ENCODE measurements at regions not wholly inside any gene's neighbourhood (a gene's known extent, or its start where the extent isn't known, plus 50 kb on each side); places are given as distances from the start of the nearest gene placed in this dataset.

GRCh38 chrX:150257353-150258175 lies 105.6 kb upstream of the MAMLD1 start:
- no peak for DNase-seq (ENCODE audit: low spot score)
- Histone ChIP-seq H3K36me3 (ENCODE audit: insufficient read depth, low read length, poor library complexity, severe bottlenecking) (no peaks in the 10 kb centered on the region), H3K9me3 (ENCODE audit: low read depth, low read length, poor library complexity, severe bottlenecking) (no peaks in the 10 kb centered on the region), H3K4me1 (ENCODE audit: insufficient read depth, low read length, poor library complexity, severe bottlenecking) (no peaks in the 10 kb centered on the region), H3K4me3 (ENCODE audit: low read depth, low read length, poor library complexity, severe bottlenecking) (no peak overlapping the region), H3K27me3 (replicated peaks; ENCODE audit: insufficient read depth, low read depth, low read length, poor library complexity) (no peaks in the 10 kb centered on the region), H3K27ac (ENCODE audit: low read depth, low read length, poor library complexity, severe bottlenecking) (no peak overlapping the region)
- no peak for TF ChIP-seq EZH2 (IDR thresholded peaks at IDR 0.05; ENCODE audit: borderline replicate concordance, low read depth, low read length, poor library complexity, severe bottlenecking)
- TF ChIP-seq CTCF (conservative IDR thresholded peaks at IDR 0.05; ENCODE audit: low read depth, low read length) = no peak
- CTCF ChIA-PET = no interaction called here
- no TSS peak for BruUV-seq (replicated peaks)
- intact Hi-C loops (cut with micrococcal nuclease; ENCODE audit: unreplicated experiment) = no loop called here
- POLR2A ChIA-PET (ENCODE audit: low non-redundant PET) = no interaction called here

- Histone ChIP-seq H3K9me3 (ENCODE audit: low read depth, low read length, poor library complexity, severe bottlenecking) (no peaks in the 10 kb centered on the region), H3K27me3 (replicated peaks; ENCODE audit: insufficient read depth, low read depth, low read length, poor library complexity) (no peaks in the 10 kb centered on the region), H3K36me3 (ENCODE audit: insufficient read depth, low read length, poor library complexity, severe bottlenecking) (no peaks in the 10 kb centered on the region), H3K27ac (ENCODE audit: low read depth, low read length, poor library complexity, severe bottlenecking) (no peak overlapping the region), H3K4me3 (ENCODE audit: low read depth, low read length, poor library complexity, severe bottlenecking) (no peak overlapping the region), H3K4me1 (ENCODE audit: insufficient read depth, low read length, poor library complexity, severe bottlenecking) (no peaks in the 10 kb centered on the region)
- TF ChIP-seq EZH2 (IDR thresholded peaks at IDR 0.05; ENCODE audit: borderline replicate concordance, low read depth, low read length, poor library complexity, severe bottlenecking) (no peak), CTCF (conservative IDR thresholded peaks at IDR 0.05; ENCODE audit: low read depth, low read length) (no peak)
- intact Hi-C loops (cut with micrococcal nuclease; ENCODE audit: unreplicated experiment) = no loop called here
- no peak for DNase-seq (ENCODE audit: low spot score)
- no TSS peak for BruUV-seq (replicated peaks)
- CTCF ChIA-PET = no interaction called here
- POLR2A ChIA-PET (ENCODE audit: low non-redundant PET) = no interaction called here
Observed at GRCh38 chrX:150258176-150258425, 105.0 kb upstream of the MAMLD1 start.

- BruUV-seq (replicated peaks) = no TSS peak
- ChIA-PET CTCF (no interaction called here), POLR2A (ENCODE audit: low non-redundant PET) (no interaction called here)
- TF ChIP-seq EZH2 (IDR thresholded peaks at IDR 0.05; ENCODE audit: borderline replicate concordance, low read depth, low read length, poor library complexity, severe bottlenecking) (no peak), CTCF (conservative IDR thresholded peaks at IDR 0.05; ENCODE audit: low read depth, low read length) (no peak)
- H3K36me3 ChIP-seq (ENCODE audit: insufficient read depth, low read length, poor library complexity, severe bottlenecking) = no peaks in the 10 kb centered on the region
- no peak overlapping the region for H3K4me3 ChIP-seq (ENCODE audit: low read depth, low read length, poor library complexity, severe bottlenecking)
- no peak for DNase-seq (ENCODE audit: low spot score)
- no peaks in the 10 kb centered on the region for H3K27me3 ChIP-seq (replicated peaks; ENCODE audit: insufficient read depth, low read depth, low read length, poor library complexity)
- H3K4me1 ChIP-seq (ENCODE audit: insufficient read depth, low read length, poor library complexity, severe bottlenecking) = no peaks in the 10 kb centered on the region
- no peaks in the 10 kb centered on the region for H3K9me3 ChIP-seq (ENCODE audit: low read depth, low read length, poor library complexity, severe bottlenecking)
- H3K27ac ChIP-seq (ENCODE audit: low read depth, low read length, poor library complexity, severe bottlenecking) = no peak overlapping the region
- intact Hi-C loops (cut with micrococcal nuclease; ENCODE audit: unreplicated experiment) = no loop called here
Observed at GRCh38 chrX:150258463-150259430, 104.4 kb upstream of the MAMLD1 start.
